RWPE1 (cell line): ENCODE measurements at regions not wholly inside any gene's neighbourhood (a gene's known extent, or its start where the extent isn't known, plus 50 kb on each side); places are given as distances from the start of the nearest gene placed in this dataset.

Experiments used
- CTCF ChIA-PET: fragments of 350-600 bp; sonication (Branson Sonifier 250); formaldehyde crosslinking; extraction: SDS; loops from one replicate; lab custom pipeline; 2021; lab: Yijun Ruan, JAX
- POLR2A ChIA-PET: fragments of 400-600 bp; formaldehyde crosslinking; extraction: SDS; loops from one replicate; lab custom pipeline; 2020; ENCODE audit warnings: antibody characterized with exemption; ENCODE audit not compliant: low non-redundant PET; lab: Yijun Ruan, JAX
- DNase-seq: peaks from one replicate; pipeline ENCODE4 v3.0.0; 2012; ENCODE audit warnings: low spot score
- H3K27ac ChIP-seq: fragments of 450-650 bp; 2 replicates; pipeline ENCODE4 v1.5.1; 2017
- TF ChIP-seq, protein P1 (sequence below): fragments of 450-650 bp; conservative IDR thresholded peaks from 2 replicates; pipeline ENCODE4 v1.5.1; 2017; ENCODE audit warnings: low read depth, mild to moderate bottlenecking

DNA sequence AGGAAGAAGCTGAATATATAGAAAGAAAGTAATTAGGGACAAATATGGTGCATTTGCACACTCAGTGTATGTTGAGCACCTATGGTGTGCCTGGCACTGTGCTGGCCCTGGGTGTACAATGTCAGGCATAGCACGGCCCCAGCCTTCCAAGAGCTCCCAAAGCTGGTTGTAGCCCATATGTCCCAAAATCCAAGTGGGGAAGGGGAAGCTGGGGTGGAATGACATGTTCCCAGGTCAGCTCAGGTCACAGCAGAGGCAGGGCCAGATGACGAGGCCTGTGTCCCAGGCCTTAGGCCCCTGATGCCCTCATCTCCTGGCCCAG lies 170.0 kb downstream of the VEGFA start:
- ChIA-PET POLR2A (no interaction called here), CTCF (no interaction called here)
- no peak overlapping the region for H3K27ac ChIP-seq
- DNase-seq, result no peak
- TF ChIP-seq, protein P1, sequence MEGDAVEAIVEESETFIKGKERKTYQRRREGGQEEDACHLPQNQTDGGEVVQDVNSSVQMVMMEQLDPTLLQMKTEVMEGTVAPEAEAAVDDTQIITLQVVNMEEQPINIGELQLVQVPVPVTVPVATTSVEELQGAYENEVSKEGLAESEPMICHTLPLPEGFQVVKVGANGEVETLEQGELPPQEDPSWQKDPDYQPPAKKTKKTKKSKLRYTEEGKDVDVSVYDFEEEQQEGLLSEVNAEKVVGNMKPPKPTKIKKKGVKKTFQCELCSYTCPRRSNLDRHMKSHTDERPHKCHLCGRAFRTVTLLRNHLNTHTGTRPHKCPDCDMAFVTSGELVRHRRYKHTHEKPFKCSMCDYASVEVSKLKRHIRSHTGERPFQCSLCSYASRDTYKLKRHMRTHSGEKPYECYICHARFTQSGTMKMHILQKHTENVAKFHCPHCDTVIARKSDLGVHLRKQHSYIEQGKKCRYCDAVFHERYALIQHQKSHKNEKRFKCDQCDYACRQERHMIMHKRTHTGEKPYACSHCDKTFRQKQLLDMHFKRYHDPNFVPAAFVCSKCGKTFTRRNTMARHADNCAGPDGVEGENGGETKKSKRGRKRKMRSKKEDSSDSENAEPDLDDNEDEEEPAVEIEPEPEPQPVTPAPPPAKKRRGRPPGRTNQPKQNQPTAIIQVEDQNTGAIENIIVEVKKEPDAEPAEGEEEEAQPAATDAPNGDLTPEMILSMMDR, result no peak

DNA sequence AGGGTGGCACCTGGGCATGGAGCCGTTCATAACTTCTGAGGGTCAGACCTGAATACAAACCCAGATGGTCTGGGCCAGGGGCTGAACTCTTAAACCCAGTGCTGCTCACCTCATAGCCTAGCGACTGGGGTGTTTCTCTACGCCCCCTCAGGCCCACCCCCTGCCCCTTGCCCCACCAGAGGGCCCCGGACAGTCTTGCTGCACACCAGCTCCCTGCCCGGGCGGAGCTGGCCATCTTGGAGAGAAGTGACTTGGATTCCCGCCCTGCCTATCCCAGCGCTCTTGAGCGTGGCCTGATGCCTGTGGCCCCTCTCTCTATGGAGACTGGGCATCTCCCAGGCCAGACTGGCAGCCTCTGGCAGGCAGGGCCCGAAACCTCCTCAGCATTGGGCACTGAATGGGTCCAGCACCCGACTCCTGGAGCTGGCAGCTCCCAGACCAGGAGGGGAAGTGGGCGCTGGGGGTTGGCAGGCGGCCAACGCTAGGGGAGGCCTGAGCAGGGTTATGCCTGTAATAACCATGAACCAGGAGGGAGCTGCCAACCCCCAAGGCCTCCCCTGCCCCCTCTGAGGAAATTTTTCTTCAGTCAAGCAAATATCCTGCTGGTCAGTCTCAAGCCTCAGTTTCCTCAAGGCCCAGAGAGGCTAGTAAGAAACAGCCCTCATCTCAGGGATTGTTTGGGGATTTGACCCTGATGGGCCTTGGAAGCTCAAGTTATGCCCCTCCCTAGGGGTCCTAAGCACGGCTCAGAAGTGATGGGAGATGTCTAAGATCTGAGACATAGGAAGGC lies 169.5 kb downstream of the VEGFA start:
- DNase-seq, result no peak
- ChIA-PET CTCF (no interaction called here), POLR2A (no interaction called here)
- TF ChIP-seq, protein P1, result no peak
- no peak overlapping the region for H3K27ac ChIP-seq

DNA sequence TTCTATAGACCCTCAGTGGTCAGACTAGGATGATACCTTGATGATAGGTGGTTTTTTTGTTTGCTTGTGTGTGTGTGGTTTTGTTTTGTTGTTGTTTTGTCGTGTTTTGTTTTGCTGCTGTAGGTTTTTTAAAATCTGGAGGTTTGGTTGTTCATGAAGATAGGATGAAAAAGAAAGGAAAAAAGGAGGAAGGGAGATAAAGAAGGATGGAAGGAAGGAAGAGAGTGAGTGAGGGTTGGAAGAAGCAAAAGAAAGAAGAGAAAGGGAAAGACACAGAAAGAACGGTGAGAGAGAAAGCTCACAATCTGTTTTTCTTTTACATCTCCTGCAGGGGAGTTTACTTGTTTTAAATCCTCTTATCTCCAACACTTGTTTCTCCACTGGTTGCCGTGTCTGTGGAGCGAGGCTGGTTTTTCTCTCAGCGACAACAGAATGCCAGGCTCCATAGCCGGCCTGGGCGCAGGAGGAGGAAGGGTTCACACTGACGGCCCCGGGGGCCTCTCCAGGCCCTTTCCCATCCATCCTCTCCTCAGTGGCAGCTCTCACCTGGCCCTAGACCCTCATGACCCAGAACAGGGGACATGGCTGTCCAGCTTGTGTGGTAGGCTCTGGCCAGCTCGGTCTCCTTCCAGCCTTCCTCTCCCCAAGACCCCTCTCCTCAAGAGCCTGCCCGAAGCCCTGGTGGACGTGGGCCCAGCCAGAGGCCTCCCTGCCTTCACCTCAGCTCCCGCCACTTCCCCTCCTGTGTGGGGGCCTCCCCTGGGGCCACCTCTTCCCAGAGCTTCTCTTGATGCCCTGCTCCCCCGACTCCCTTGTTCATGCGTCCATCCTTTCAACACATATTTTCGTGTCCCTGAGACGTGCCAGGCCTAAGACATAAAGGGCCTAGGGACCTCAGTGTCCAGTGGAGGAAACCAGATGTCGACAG lies 168.4 kb downstream of the VEGFA start:
- no peak for DNase-seq
- ChIA-PET POLR2A (no interaction called here), CTCF (interaction anchor here (0.7 to 0.8 kb wide), 2 partner anchors 44 to 72 kb away, joined by 3 read pairs; no protein-coding TSS in a partner anchor)
- TF ChIP-seq, protein P1, result no peak
- H3K27ac ChIP-seq, result no peak overlapping the region

DNA sequence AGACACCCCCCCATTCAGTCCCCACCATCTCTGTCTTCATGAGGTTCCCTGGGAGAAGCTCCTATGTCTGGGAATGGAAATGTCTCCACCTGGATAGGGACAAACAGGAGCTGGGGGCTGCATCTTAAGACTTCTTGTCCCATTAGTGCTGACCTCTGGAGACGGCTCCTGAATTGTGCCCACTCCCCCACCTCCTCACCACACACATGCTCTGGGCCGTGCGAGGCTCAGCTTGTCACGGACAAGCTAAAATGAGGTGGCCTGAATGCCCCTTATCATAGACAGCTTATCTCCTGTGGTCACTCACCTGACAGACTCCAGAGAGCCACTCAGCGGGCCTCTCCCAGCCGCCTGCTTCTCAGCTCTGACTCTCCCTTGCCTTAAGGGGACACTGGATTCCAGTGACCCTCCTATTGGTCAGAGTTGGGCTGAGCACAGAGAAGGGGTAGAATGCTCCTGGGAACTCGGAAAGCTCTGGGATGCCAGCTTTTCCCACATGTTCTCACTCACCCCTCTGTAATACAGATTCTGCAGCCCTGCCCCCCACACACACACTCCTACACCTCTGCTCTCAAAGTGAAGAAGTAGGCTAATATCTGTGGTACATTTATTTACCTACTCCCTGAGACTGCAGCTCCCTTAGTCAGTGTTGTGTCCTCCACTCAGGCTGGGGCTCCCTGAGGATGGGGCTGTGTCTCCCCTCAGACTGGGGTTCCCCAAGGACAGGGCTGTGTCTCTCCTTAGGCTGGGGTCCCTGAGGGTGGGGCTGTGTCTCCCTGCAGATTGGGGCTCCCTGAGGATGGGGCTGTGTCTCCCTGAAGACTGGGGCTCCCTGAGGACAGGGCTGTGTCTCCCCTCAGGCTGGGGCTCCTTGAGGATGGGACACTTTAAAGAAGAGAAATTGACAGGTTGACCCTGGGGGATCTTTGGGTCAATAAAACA lies 167.5 kb downstream of the VEGFA start:
- no peak overlapping the region for H3K27ac ChIP-seq
- ChIA-PET CTCF (interaction anchor here (0.7 to 0.8 kb wide), 2 partner anchors 43 to 71 kb away, joined by 3 read pairs; no protein-coding TSS in a partner anchor), POLR2A (interaction anchor here (0.6 kb wide), 1 partner anchor 1737 kb away, joined by 4 read pairs; no protein-coding TSS in a partner anchor)
- TF ChIP-seq, protein P1, result no peak
- no peak for DNase-seq

DNA sequence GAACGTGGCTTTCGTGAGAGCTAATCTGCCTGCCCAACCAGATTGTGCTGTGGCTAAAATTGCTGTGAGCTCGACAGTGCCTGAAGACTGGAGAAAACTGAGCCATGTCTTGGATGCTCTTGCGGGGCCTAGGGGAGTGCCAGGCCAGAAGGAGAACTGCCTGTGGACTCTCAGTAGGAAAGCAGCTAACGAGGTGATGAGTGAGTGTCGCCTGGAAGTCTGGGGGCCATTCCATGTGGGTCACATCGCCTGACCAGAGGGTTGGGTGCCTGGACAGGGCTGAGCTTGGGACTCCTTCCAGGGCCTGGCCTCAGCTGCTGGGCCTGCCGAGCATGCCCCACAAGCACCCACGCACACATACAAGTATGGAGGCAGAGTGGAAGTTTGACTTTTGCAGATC lies 166.5 kb downstream of the VEGFA start:
- no peak for DNase-seq
- H3K27ac ChIP-seq, result no peak overlapping the region
- POLR2A ChIA-PET, result no interaction called here
- CTCF ChIA-PET, result no interaction called here
- TF ChIP-seq, protein P1, result no peak
